HG03378 (cell line): ENCODE measurements at regions not wholly inside any gene's neighbourhood (a gene's known extent, or its start where the extent isn't known, plus 50 kb on each side); places are given as distances from the start of the nearest gene placed in this dataset.
"Not testable (repeated sequence)": the region's sequence is repeated elsewhere in the genome, so short reads cannot be mapped to it uniquely, and the experiment has no call there.

Experiments
- ATAC-seq: cut with Tn5 transposase; IDR thresholded peaks from one replicate; pipeline ENCODE4 v1.9.1; 2021; ENCODE audit warnings: mild to moderate bottlenecking, moderate library complexity; ENCODE audit not compliant: unreplicated experiment

GRCh38 chr2:179385756-179386155, 121.1 kb upstream of the SESTD1 start:
- not testable (repeated sequence) for ATAC-seq

DNA sequence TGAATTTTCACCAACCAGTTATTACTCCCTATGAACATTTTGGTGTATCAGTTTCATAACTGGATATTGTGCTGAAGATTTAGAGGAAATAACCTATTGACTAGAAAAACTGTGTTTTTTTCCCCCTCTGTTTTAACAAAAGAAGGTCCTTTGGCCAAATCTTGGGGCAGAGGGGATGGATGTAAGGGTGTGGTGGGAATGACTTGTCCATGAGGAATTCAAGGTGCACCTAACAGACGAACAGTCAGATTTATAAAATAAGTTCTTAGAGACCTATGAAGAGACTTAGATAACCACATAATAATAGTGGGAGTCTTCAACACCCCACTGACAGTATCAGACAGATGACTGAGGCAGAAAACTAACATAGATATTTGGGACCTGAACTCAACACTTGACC, 119.3 kb upstream of the SESTD1 start:
- ATAC-seq: no peak

GRCh38 chr2:179377296-179377695, 112.7 kb upstream of the SESTD1 start:
- ATAC-seq: no peak

DNA sequence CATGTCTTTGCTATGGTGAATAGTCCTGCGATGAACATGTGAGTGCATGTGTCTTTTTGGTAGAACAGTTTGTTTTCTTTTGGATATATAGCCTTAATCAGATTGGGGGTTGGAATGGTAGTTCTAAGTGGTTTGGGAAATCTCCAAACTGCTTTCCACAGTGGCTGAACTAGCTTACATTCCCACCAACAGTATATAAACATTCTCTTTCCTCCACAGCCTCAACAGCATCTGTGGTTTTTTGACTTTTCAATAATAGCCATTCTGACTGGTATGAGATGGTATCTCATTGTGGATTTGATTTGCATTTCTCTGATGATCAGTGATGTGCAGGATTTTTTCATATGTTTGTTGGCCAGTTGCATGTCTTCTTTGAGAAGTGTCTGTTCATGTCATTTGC, 112.2 kb upstream of the SESTD1 start:
- ATAC-seq: no peak

- ATAC-seq: no peak
Measured at GRCh38 chr2:179373816-179374215, 109.2 kb upstream of the SESTD1 start.

DNA sequence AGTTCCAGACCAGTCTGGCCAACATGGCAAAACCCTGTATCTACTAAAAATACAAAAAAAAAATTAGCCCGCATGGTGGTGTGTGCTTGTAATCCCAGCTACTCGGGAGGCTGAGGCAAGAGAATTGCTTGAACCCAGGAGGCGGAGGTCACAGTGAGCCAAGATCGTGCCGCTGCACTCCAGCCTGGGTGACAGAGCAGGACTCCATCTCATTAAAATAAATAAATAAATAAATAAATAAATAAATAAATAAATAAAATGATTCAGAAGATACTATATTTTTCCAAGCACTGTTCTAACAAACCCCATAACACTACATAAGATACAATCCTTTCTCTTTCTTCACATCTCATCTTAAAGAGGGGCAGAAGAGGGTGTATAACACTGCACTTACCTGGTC, 100.9 kb upstream of the SESTD1 start:
- not testable (repeated sequence) for ATAC-seq

- ATAC-seq: no peak
Measured at GRCh38 chr2:179355881-179356280, 91.2 kb upstream of the SESTD1 start.

DNA sequence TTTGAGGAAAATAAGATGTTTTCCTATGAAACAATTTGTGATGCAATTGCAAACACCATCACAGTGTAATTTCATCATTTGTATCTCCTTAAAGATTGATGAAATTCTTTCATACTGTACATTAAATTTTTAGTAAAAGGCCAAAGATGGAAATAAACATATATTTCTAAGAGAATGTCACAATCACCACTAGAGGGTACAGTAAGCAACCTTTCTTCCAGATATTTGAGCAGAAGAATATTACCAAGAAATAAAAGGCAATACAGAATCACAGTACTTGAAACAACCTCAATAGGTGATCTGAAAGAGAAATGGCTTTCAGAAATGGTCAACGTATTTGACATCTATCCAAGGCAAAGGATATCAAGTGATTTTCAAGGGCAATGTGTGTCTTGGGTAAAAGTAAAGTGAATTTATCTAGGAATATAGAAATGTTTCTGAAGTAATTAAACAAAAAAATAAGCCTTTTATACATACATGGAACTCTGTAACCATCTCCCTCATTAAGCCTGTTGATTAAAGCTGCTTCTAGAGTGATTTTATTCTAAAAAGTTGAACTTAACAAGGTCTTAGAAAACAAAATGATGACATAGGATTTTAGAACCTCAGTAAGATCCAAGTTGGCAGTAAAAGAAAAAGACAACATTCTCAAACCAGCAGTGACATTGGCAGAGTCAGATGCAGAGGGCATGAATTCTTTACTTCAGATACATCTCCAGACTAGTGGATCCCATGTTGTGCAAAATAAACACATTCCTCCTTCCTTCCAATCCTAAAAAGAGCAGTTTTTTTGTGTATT, 90.3 kb upstream of the SESTD1 start:
- no peak for ATAC-seq

- ATAC-seq: no peak
Measured at GRCh38 chr2:179354296-179354695, 89.7 kb upstream of the SESTD1 start.

DNA sequence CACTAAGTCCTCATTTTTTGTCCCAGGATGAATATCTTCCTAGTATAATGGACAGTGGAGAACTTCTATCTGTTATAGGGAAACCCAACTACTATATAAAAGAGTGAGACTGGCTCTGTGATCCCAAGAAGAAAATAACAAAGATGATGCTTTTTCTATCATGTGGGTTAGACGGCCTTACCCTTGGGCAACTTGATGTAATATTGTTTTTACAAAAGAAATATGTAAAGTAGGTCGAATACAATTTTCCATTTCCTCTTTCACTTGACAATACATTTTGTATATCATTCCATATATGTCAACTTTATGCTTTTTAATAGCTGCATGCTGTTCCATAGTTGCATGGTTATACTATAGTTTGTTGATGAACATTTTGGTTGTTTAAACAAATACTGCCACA, 87.5 kb upstream of the SESTD1 start:
- ATAC-seq: no peak

- no peak for ATAC-seq
Measured at GRCh38 chr2:179351057-179351456, 86.4 kb upstream of the SESTD1 start.

- ATAC-seq: peak; percentile 71
Measured at GRCh38 chr2:179349670-179350303, 85.2 kb upstream of the SESTD1 start.

- no peak for ATAC-seq
Measured at GRCh38 chr2:179348906-179349305, 84.3 kb upstream of the SESTD1 start.

DNA sequence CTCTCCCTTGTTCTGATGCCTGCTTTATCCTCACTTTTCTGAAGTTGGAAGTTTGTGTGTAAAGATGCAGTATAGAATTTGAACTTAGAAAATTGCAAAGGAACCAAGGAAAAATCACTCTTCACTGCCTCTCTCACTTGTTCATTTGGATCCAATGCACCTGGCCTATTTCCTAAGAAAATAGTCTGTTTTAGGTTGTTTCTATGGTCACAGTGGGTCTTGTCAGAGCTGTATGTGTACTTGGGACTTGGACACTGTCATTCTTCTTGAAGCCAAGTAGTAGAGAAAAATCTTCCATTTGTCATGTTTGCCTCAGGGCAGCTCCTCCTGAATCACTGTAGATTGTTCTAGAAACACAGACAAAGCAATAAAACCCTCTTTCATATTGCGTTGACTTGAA, 80.3 kb upstream of the SESTD1 start:
- ATAC-seq: no peak

DNA sequence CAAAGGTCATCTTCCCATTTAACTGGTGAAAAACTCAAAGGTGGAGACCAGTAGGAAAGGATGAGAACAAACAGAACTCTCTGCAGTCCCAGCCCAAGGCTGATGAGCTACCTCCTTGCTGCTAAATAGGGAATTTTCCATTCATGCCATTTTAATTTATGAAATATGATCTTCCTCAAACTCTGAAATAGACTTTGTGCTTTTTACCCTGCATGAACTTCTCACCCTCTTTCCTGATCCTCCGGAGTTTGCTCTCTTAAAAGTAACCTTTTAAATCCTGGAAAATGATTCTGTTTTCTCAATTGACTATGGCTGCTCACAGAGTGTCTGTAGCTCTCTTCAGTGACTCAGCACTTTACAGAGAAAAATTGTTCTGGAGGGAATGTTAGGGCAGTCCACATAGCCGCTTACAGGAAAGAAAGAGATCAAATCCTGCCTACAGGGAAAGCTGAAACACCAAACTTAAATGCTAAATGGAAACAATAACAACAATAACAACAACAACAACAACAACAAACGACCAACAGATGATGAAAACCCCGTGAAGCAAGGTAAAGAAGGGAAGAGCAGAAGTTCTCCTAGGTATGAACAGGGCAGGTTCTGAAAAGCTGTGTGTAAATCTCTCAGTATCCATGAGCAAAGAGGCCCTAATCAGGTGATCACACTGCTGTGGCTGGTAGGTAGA, 79.8 kb upstream of the SESTD1 start:
- ATAC-seq: no peak

- no peak for ATAC-seq
Measured at GRCh38 chr2:179343945-179344279, 79.3 kb upstream of the SESTD1 start.

GRCh38 chr2:179341152-179341866, 76.7 kb upstream of the SESTD1 start:
- ATAC-seq: no peak

DNA sequence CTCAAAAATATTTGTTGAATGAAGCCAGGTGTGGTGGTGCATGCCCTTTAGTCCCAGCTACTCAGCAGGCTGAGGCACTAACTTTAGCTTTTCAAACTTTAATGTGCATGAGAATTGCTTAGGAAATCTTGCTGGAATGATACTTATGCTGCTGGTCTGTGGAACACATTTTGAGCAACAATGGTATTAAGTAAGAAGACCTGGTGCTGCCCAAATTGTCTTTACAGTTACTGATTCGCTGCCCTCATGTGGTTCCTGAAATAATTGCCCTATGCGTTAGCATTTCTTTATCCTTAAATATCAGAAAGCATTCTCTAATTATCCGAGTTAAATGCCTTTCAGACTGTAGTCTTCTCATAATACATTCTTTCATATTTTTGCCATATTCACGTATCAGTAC, 76.0 kb upstream of the SESTD1 start:
- ATAC-seq: no peak

DNA sequence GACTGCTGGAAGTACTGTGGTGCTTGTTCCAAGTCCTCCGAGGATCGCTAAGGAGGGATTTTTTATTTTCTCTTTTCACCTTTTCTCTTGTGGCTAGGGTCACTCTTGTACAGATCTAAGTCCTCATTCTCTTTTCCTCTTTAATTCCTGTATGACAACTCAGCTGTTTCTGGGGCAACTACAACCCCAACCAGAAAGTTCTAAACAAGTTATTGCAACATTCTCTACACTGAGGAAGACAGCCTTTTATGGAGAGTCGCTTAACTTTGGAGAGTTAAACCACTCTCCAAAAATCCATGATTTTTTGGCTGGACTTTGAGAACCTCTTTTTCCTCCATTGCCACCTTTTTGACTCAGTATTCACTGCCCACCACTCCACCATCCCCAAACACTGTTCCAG, 74.0 kb upstream of the SESTD1 start:
- ATAC-seq: no peak

- ATAC-seq: no peak
Measured at GRCh38 chr2:179336782-179337534, 72.3 kb upstream of the SESTD1 start.

- ATAC-seq: no peak
Measured at GRCh38 chr2:179335732-179336131, 71.1 kb upstream of the SESTD1 start.
